ENCODE measurements at regions not wholly inside any gene's neighbourhood (a gene's known extent, or its start where the extent isn't known, plus 50 kb on each side); places are given as distances from the start of the nearest gene placed in this dataset.
"Not testable (repeated sequence)": the region's sequence is repeated elsewhere in the genome, so short reads cannot be mapped to it uniquely, and the experiment has no call there.

DNA sequence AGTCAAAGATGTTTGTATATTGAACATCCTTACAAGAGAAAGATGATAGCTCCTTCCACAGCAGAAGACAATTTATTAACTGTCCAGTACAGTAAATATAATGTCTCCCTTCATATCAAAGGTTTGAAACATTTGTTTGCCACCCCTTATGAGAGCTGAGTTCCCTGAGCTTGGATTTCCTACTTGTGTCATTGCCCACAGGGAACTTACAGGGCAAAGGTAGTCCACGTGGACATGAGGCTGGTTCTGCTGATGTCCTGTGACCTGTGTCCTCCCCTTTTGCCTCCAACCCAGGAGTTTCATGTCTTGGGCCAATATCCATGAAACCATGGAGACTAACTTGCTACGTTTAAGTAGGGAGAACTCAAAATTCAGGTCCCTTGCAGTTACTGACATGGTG, 66.4 kb upstream of the SRRM3 start:
- TF ChIP-seq, protein P1, sequence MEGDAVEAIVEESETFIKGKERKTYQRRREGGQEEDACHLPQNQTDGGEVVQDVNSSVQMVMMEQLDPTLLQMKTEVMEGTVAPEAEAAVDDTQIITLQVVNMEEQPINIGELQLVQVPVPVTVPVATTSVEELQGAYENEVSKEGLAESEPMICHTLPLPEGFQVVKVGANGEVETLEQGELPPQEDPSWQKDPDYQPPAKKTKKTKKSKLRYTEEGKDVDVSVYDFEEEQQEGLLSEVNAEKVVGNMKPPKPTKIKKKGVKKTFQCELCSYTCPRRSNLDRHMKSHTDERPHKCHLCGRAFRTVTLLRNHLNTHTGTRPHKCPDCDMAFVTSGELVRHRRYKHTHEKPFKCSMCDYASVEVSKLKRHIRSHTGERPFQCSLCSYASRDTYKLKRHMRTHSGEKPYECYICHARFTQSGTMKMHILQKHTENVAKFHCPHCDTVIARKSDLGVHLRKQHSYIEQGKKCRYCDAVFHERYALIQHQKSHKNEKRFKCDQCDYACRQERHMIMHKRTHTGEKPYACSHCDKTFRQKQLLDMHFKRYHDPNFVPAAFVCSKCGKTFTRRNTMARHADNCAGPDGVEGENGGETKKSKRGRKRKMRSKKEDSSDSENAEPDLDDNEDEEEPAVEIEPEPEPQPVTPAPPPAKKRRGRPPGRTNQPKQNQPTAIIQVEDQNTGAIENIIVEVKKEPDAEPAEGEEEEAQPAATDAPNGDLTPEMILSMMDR (IDR thresholded peaks at IDR 0.05), result not testable (repeated sequence)
- TF ChIP-seq POLR2A, POLR2AphosphoS5, EP300 (IDR thresholded peaks at IDR 0.05): not testable (repeated sequence)
